OCI-LY1 (cell line): ENCODE measurements at regions not wholly inside any gene's neighbourhood (a gene's known extent, or its start where the extent isn't known, plus 50 kb on each side); places are given as distances from the start of the nearest gene placed in this dataset.

Experiments used
- H2AFZ ChIP-seq: fragments of 200-600 bp; sonication (generic), shearing (Covaris generic); 2 replicates; pipeline ENCODE4 v1.6.0; 2014; ENCODE audit warnings: antibody characterized with exemption, mild to moderate bottlenecking, low read length
- H3F3A ChIP-seq: fragments of 200-600 bp; sonication (generic), shearing (Covaris generic); 2 replicates; pipeline ENCODE4 v1.6.0; 2014; ENCODE audit warnings: mild to moderate bottlenecking, antibody characterized with exemption, low read length, moderate library complexity; ENCODE audit not compliant: insufficient read depth
- H3K27ac ChIP-seq: fragments of 200-600 bp; sonication (generic); 2 replicates; pipeline ENCODE4 v1.5.1; 2014; ENCODE audit warnings: low read length, mixed run types, mild to moderate bottlenecking, low read depth; ENCODE audit not compliant: poor library complexity, severe bottlenecking
- H3K27me3 ChIP-seq: fragments of 200-600 bp; sonication (generic); 2 replicates; pipeline ENCODE4 v1.6.0; 2014; ENCODE audit warnings: antibody characterized with exemption, mild to moderate bottlenecking, low read length, moderate library complexity; ENCODE audit not compliant: insufficient read depth
- H3K36me3 ChIP-seq: fragments of 200-600 bp; sonication (generic); 2 replicates; pipeline ENCODE4 v1.6.1; 2014; ENCODE audit warnings: mild to moderate bottlenecking, antibody characterized with exemption, low read length, moderate library complexity, mixed read lengths; ENCODE audit not compliant: insufficient read depth
- H3K4me1 ChIP-seq: fragments of 200-600 bp; sonication (generic); 2 replicates; pipeline ENCODE4 v1.5.1; 2014; ENCODE audit warnings: mild to moderate bottlenecking, low read length, moderate library complexity; ENCODE audit not compliant: insufficient read depth, severe bottlenecking
- H3K4me2 ChIP-seq: fragments of 200-600 bp; sonication (generic), shearing (Covaris generic); 2 replicates; pipeline ENCODE4 v1.6.1; 2014; ENCODE audit warnings: low read length
- H3K4me3 ChIP-seq: fragments of 200-600 bp; sonication (generic); 2 replicates; pipeline ENCODE4 v1.5.1; 2014; ENCODE audit warnings: low read length, low read depth, mild to moderate bottlenecking, mixed read lengths; ENCODE audit not compliant: poor library complexity, severe bottlenecking
- H3K79me2 ChIP-seq: fragments of 200-600 bp; shearing (Covaris generic); 2 replicates; pipeline ENCODE4 v1.6.1; 2016; ENCODE audit warnings: mixed run types, low read length, mixed read lengths; ENCODE audit not compliant: insufficient read depth
- H3K9ac ChIP-seq: fragments of 200-600 bp; sonication (generic), shearing (Covaris generic); 2 replicates; pipeline ENCODE4 v1.6.1; 2014; ENCODE audit warnings: mild to moderate bottlenecking, low read length, mixed read lengths
- H3K9me2 ChIP-seq: fragments of 200-600 bp; sonication (generic), shearing (Covaris generic); 2 replicates; pipeline ENCODE4 v1.6.1; 2014; ENCODE audit warnings: low read depth, mild to moderate bottlenecking, low read length, mixed read lengths
- H3K9me3 ChIP-seq: fragments of 200-600 bp; shearing (Covaris generic); 2 replicates; pipeline ENCODE4 v1.6.1; 2014; ENCODE audit warnings: low read length, mixed read lengths
- H4K20me1 ChIP-seq: fragments of 200-600 bp; sonication (generic), shearing (Covaris generic); 2 replicates; pipeline ENCODE4 v1.6.0; 2016; ENCODE audit warnings: mild to moderate bottlenecking, low read length; ENCODE audit not compliant: insufficient read depth
- CTCF ChIP-seq: fragments of 200-600 bp; sonication (generic), shearing (Covaris generic); IDR thresholded peaks from 2 replicates; pipeline ENCODE4 v1.5.1; 2017; ENCODE audit warnings: mild to moderate bottlenecking, antibody characterized with exemption, low read length, moderate library complexity, mixed read lengths
- EZH2 ChIP-seq: fragments of 200-600 bp; sonication (generic), shearing (Covaris generic); IDR thresholded peaks from 2 replicates; pipeline ENCODE4 v1.8.0; 2017; ENCODE audit warnings: borderline replicate concordance, mixed run types, mild to moderate bottlenecking, antibody characterized with exemption, low read length, moderate library complexity, mixed read lengths

DNA sequence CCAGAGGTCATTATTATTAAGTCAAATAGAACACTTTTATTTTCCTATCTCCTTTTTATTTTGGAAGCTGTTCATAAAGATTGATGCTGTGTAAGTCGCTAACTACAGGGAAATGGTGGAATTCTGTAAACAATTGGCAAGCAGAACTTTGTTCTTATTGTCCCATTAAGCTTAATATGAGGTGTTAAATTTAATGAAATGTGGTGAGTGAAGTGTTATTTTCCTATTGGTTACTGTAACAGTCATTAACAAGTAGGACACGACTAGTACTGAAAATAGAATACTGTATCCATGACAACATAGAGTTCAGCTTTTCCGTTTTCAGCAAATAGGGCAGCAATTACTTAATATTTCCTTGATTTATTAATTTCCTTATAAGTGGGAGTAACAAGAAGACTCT, 279.1 kb upstream of the ZEB2 start:
- Histone ChIP-seq H3K4me1 (peaks cover 11% of the 10 kb centered on the region), H3K27ac (no peak overlapping the region), H3K9me3 (no peaks in the 10 kb centered on the region), H3K36me3 (no peaks in the 10 kb centered on the region), H3F3A (no peaks in the 10 kb centered on the region), H4K20me1 (no peaks in the 10 kb centered on the region), H3K4me3 (no peak overlapping the region), H3K9me2 (no peaks in the 10 kb centered on the region), H3K27me3 (no peaks in the 10 kb centered on the region), H2AFZ (no peak overlapping the region), H3K79me2 (no peaks in the 10 kb centered on the region), H3K4me2 (no peak overlapping the region), H3K9ac (no peak overlapping the region)
- TF ChIP-seq EZH2 (no peak), CTCF (no peak)

DNA sequence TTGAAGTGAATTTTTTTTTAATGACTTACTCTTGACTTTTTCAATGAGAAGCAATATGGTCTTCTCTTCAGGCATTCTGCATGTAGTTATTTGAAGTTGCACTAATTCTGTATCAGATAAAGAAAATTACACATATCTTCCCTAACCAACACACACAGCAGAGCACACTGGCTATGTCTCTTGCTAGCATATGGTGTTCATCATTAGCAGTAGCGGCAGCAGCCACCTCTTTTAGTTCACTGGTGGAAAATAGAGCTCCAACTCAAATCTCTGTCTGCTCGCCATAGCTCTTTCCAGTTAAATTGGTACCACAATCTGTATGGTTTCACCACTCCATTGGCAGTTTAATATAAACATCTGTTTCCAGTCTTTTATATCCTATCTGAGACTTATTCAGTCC, 278.1 kb upstream of the ZEB2 start:
- H3F3A ChIP-seq, result no peaks in the 10 kb centered on the region
- H3K79me2 ChIP-seq, result no peaks in the 10 kb centered on the region
- H3K9ac ChIP-seq, result no peak overlapping the region
- H3K9me2 ChIP-seq, result no peaks in the 10 kb centered on the region
- no peaks in the 10 kb centered on the region for H4K20me1 ChIP-seq
- H3K4me3 ChIP-seq, result no peak overlapping the region
- TF ChIP-seq EZH2 (no peak), CTCF (no peak)
- no peaks in the 10 kb centered on the region for H3K9me3 ChIP-seq
- no peaks in the 10 kb centered on the region for H3K36me3 ChIP-seq
- H3K27me3 ChIP-seq, result no peaks in the 10 kb centered on the region
- no peak overlapping the region for H3K4me2 ChIP-seq
- H3K27ac ChIP-seq, result no peak overlapping the region
- H3K4me1 ChIP-seq, result peaks cover 11% of the 10 kb centered on the region
- no peak overlapping the region for H2AFZ ChIP-seq

DNA sequence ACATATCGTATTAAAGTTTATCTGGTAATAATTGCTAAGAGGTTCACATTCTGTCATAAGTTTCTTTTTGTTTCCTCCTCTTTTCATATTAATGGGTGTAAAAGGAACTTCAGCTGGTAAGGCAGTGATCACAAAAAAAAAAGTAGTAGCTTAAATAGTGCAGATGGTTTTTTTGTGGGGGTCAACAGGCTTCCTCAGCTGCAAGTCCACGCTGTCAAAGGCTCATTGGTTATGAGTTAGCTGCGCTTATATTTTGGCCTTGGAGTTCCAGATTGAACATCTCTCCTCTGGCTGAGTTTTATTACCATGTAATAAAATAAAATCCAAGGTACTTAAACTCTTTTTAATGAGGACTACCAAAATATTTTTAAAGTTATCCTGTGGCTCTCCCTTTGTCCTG, 277.0 kb upstream of the ZEB2 start:
- Histone ChIP-seq H3K27ac (no peak overlapping the region), H3K9ac (no peak overlapping the region), H3K36me3 (no peaks in the 10 kb centered on the region), H3K4me3 (no peak overlapping the region), H4K20me1 (no peaks in the 10 kb centered on the region), H3F3A (no peaks in the 10 kb centered on the region), H3K27me3 (no peaks in the 10 kb centered on the region), H3K4me1 (peaks cover 11% of the 10 kb centered on the region), H3K4me2 (no peak overlapping the region), H2AFZ (peak overlapping the region; percentile 72; the same call in 1 of the 2 replicates), H3K9me3 (no peaks in the 10 kb centered on the region), H3K9me2 (no peaks in the 10 kb centered on the region), H3K79me2 (no peaks in the 10 kb centered on the region)
- no peak for TF ChIP-seq EZH2
- no peak for TF ChIP-seq CTCF
